ENCODE measurements at regions not wholly inside any gene's neighbourhood (a gene's known extent, or its start where the extent isn't known, plus 50 kb on each side); places are given as distances from the start of the nearest gene placed in this dataset.

GRCh38 chr5:4532705-4533080, 607.4 kb upstream of the ADAMTS16 start:
- Mint-ChIP-seq H3K4me1 (no peaks in the 10 kb centered on the region), H3K36me3 (ENCODE audit: low read depth) (no peaks in the 10 kb centered on the region), H3K27ac (no peak overlapping the region), H3K4me3 (no peak overlapping the region), H3K9me3 (peaks cover 6% of the 10 kb centered on the region), H3K27me3 (no peaks in the 10 kb centered on the region)
- intact Hi-C loops (cut with micrococcal nuclease) = no loop called here
- DNase-seq = no peak
- TF ChIP-seq CTCF (IDR thresholded peaks at IDR 0.05) = no peak
- CTCF ChIA-PET = no interaction called here
- POLR2A ChIA-PET = no interaction called here
- no peak for ATAC-seq (ENCODE audit: low read depth)

- Mint-ChIP-seq H3K9me3 (peaks cover 6% of the 10 kb centered on the region), H3K36me3 (ENCODE audit: low read depth) (no peaks in the 10 kb centered on the region), H3K4me3 (no peak overlapping the region), H3K4me1 (no peaks in the 10 kb centered on the region), H3K27me3 (no peaks in the 10 kb centered on the region), H3K27ac (no peak overlapping the region)
- DNase-seq = no peak
- no peak for ATAC-seq (ENCODE audit: low read depth)
- intact Hi-C loops (cut with micrococcal nuclease) = no loop called here
- ChIA-PET POLR2A (no interaction called here), CTCF (no interaction called here)
- no peak for TF ChIP-seq CTCF (IDR thresholded peaks at IDR 0.05)
Observed at GRCh38 chr5:4533457-4534105, 606.5 kb upstream of the ADAMTS16 start.

- H3K4me1 Mint-ChIP-seq = no peaks in the 10 kb centered on the region
- intact Hi-C loops (cut with micrococcal nuclease) = no loop called here
- ChIA-PET CTCF (no interaction called here), POLR2A (no interaction called here)
- no peak for TF ChIP-seq CTCF (IDR thresholded peaks at IDR 0.05)
- H3K27me3 Mint-ChIP-seq = no peaks in the 10 kb centered on the region
- DNase-seq (no peak), ATAC-seq (ENCODE audit: low read depth) (no peak)
- peaks cover 2% of the 10 kb centered on the region for H3K9me3 Mint-ChIP-seq
- H3K4me3 Mint-ChIP-seq = no peak overlapping the region
- no peaks in the 10 kb centered on the region for H3K36me3 Mint-ChIP-seq (ENCODE audit: low read depth)
- H3K27ac Mint-ChIP-seq = no peak overlapping the region
Observed at GRCh38 chr5:4537489-4537888, 602.6 kb upstream of the ADAMTS16 start.

- no peak for TF ChIP-seq CTCF (IDR thresholded peaks at IDR 0.05)
- H3K27me3 Mint-ChIP-seq = no peaks in the 10 kb centered on the region
- intact Hi-C loops (cut with micrococcal nuclease) = no loop called here
- no peak for ATAC-seq (ENCODE audit: low read depth)
- no peak overlapping the region for H3K4me3 Mint-ChIP-seq
- peaks cover 2% of the 10 kb centered on the region for H3K9me3 Mint-ChIP-seq
- ChIA-PET POLR2A (no interaction called here), CTCF (no interaction called here)
- no peaks in the 10 kb centered on the region for H3K4me1 Mint-ChIP-seq
- no peak overlapping the region for H3K27ac Mint-ChIP-seq
- no peaks in the 10 kb centered on the region for H3K36me3 Mint-ChIP-seq (ENCODE audit: low read depth)
- no peak for DNase-seq
Observed at GRCh38 chr5:4540375-4541173, 599.6 kb upstream of the ADAMTS16 start.

GRCh38 chr5:4541334-4541733, 598.8 kb upstream of the ADAMTS16 start:
- intact Hi-C loops (cut with micrococcal nuclease) = no loop called here
- CTCF ChIA-PET = no interaction called here
- H3K36me3 Mint-ChIP-seq (ENCODE audit: low read depth) = no peaks in the 10 kb centered on the region
- H3K27ac Mint-ChIP-seq = no peak overlapping the region
- ATAC-seq (ENCODE audit: low read depth) (no peak), DNase-seq (no peak)
- POLR2A ChIA-PET = no interaction called here
- H3K4me1 Mint-ChIP-seq = no peaks in the 10 kb centered on the region
- H3K27me3 Mint-ChIP-seq = no peaks in the 10 kb centered on the region
- no peak overlapping the region for H3K4me3 Mint-ChIP-seq
- peaks cover 2% of the 10 kb centered on the region for H3K9me3 Mint-ChIP-seq
- TF ChIP-seq CTCF (IDR thresholded peaks at IDR 0.05) = no peak

Measured in activated B cell treated with CpG ODN at 0.5 μM for 24 hours (primary cell).